SK-N-SH treated with all-trans-retinoic acid at 6 μM for 48 hours (cell line): ENCODE measurements at regions not wholly inside any gene's neighbourhood (a gene's known extent, or its start where the extent isn't known, plus 50 kb on each side); places are given as distances from the start of the nearest gene placed in this dataset.

Experiments
- ARNTL ChIP-seq: fragments of 450-650 bp; formaldehyde crosslinking; IDR thresholded peaks from 2 replicates; pipeline ENCODE4 v1.5.0; 2020; ENCODE audit warnings: low read depth, mild to moderate bottlenecking, moderate library complexity, borderline replicate concordance
- ISL1 ChIP-seq: fragments of 250-450 bp; sonication (Bioruptor Pico); IDR thresholded peaks from 2 replicates; pipeline ENCODE4 v2.1.2; 2022; ENCODE audit warnings: mild to moderate bottlenecking, moderate library complexity
- TCF4 ChIP-seq: fragments of 250-450 bp; sonication (Bioruptor Pico); IDR thresholded peaks from 2 replicates; pipeline ENCODE4 v1.8.0; 2021; ENCODE audit warnings: mild to moderate bottlenecking, moderate library complexity, borderline replicate concordance
- TOX ChIP-seq: fragments of 250-450 bp; sonication (Bioruptor Pico); IDR thresholded peaks from 2 replicates; pipeline ENCODE4 v1.8.0; 2021; ENCODE audit warnings: mild to moderate bottlenecking, moderate library complexity, borderline replicate concordance
- TF ChIP-seq, protein P1 (sequence below): fragments of 250-450 bp; sonication (Bioruptor Pico); IDR thresholded peaks from 2 replicates; pipeline ENCODE4 v1.5.1; 2020; ENCODE audit warnings: low read depth, mild to moderate bottlenecking, moderate library complexity
- TF ChIP-seq, protein P2 (sequence below): fragments of 250-450 bp; sonication (Bioruptor Pico); IDR thresholded peaks from 2 replicates; pipeline ENCODE4 v1.8.0; 2020; ENCODE audit warnings: mild to moderate bottlenecking, moderate library complexity, borderline replicate concordance

DNA sequence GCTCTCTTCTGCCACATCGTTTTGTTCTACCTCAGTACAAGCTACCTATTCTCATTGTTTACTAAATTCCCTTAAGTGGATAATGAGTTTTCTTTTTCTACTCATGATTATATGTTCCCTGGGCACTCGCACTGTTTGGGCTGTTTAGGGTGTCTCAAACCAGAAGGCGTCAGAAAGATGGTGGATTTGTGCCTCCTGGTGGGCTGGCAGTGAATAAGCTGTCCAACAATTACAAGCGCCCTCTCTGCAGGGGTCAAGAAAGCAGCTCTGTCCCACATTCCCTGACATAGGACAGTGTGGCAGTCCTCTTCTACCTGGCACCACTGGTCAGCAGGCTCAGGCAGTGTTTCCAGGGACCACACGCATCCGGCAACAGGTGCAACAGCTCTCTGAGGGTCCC is 173.4 kb upstream of the PPP2R3A start:
- no peak for TF ChIP-seq ISL1
- TF ChIP-seq TCF4 (CRISPR knock-in tag): no peak
- TF ChIP-seq, protein P1, sequence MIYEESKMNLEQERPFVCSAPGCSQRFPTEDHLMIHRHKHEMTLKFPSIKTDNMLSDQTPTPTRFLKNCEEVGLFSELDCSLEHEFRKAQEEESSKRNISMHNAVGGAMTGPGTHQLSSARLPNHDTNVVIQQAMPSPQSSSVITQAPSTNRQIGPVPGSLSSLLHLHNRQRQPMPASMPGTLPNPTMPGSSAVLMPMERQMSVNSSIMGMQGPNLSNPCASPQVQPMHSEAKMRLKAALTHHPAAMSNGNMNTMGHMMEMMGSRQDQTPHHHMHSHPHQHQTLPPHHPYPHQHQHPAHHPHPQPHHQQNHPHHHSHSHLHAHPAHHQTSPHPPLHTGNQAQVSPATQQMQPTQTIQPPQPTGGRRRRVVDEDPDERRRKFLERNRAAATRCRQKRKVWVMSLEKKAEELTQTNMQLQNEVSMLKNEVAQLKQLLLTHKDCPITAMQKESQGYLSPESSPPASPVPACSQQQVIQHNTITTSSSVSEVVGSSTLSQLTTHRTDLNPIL (CRISPR knock-in tag): no peak
- TF ChIP-seq, protein P2, sequence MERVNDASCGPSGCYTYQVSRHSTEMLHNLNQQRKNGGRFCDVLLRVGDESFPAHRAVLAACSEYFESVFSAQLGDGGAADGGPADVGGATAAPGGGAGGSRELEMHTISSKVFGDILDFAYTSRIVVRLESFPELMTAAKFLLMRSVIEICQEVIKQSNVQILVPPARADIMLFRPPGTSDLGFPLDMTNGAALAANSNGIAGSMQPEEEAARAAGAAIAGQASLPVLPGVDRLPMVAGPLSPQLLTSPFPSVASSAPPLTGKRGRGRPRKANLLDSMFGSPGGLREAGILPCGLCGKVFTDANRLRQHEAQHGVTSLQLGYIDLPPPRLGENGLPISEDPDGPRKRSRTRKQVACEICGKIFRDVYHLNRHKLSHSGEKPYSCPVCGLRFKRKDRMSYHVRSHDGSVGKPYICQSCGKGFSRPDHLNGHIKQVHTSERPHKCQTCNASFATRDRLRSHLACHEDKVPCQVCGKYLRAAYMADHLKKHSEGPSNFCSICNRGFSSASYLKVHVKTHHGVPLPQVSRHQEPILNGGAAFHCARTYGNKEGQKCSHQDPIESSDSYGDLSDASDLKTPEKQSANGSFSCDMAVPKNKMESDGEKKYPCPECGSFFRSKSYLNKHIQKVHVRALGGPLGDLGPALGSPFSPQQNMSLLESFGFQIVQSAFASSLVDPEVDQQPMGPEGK (CRISPR knock-in tag): no peak
- no peak for TF ChIP-seq ARNTL (CRISPR knock-in tag)
- TF ChIP-seq TOX (CRISPR knock-in tag): no peak
